HG03159 (cell line): ENCODE measurements at regions not wholly inside any gene's neighbourhood (a gene's known extent, or its start where the extent isn't known, plus 50 kb on each side); places are given as distances from the start of the nearest gene placed in this dataset.
A peak's percentile ranks its signal among the peaks of the same experiment; 100 is the strongest.

Experiments used
- ATAC-seq: cut with Tn5 transposase; IDR thresholded peaks from one replicate; pipeline ENCODE4 v1.9.1; 2021; ENCODE audit warnings: mild to moderate bottlenecking, moderate library complexity; ENCODE audit not compliant: unreplicated experiment

- ATAC-seq, result no peak
Observed at GRCh38 chr13:50687545-50687944, 155.9 kb downstream of the DLEU7 start.

- ATAC-seq, result no peak
Observed at GRCh38 chr13:50690006-50690405, 153.5 kb downstream of the DLEU7 start.

DNA sequence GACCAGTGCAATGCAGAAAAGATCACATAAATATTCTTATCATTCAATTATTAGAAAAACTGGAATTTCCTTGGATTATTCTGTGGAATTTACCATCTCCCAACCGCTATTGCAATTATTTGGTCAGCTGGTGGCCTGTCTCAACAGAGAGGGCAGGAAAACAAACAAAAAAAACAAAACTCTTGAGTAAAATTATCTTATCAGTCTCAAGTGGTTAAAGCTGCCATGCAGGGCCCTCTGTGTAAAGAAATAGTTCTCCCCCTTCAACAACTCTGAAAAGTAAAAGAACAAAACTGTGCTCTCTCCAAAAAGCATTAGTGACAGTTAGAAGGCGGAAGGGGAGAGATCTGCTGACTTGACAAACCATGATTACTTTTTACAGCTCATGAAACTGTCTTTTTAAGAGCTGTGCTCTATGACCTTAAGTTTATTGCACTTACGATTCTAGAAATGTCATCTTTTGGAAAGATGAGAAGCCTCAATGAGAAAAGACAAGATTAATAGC is 152.3 kb downstream of the DLEU7 start:
- ATAC-seq, result no peak

DNA sequence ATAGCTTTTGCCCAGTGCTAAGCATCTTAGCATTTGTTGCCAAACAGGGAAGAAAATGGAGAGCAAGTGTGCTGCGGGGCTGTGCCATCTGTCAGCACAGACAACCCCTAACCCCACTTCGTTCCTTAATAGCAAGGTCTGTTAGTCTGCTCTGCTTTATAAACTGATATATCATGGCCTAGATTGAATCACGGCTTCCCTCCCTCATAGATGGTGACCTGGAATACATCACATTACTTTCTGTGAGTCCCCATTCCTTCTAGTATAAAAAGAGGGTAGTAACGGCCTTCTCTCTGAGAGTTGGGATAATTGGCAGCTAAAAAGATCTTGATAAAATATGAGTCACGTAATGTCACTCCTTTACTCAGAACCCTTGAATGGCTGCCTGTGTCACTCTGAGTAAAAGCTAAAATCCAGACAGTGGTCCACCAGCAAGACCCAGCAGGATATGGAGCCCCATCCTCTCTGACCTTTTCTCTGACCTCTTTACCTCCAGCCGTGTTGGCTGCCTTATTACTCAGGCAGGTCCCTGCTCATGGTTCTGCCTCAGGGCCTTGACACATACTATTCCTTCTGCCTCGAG is 151.7 kb downstream of the DLEU7 start:
- ATAC-seq, result no peak

DNA sequence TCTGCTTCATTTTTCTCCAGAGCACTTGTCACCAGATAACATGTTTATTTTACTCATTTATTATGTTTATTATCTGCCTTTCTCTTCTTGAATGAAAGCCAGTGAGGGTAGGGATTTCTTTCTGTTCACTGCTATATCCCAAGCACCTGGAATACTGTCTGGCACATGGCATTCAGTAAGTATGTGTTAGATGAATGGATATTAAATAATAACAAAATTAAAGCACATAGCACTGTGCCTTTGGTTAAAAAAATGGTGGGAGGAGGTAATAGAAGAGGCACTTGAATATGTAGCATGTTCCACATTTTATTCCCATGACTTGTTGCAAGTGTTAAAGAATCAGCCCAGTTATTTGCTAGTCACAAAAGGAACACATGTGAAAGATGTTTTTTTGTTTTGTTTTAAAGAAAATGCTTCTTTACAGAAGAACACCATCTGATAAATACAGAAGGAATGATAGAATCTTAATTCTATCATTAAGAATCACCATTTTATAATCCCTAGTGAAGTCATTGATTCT is 151.0 kb downstream of the DLEU7 start:
- no peak for ATAC-seq

- no peak for ATAC-seq
Observed at GRCh38 chr13:50693727-50694126, 149.8 kb downstream of the DLEU7 start.

DNA sequence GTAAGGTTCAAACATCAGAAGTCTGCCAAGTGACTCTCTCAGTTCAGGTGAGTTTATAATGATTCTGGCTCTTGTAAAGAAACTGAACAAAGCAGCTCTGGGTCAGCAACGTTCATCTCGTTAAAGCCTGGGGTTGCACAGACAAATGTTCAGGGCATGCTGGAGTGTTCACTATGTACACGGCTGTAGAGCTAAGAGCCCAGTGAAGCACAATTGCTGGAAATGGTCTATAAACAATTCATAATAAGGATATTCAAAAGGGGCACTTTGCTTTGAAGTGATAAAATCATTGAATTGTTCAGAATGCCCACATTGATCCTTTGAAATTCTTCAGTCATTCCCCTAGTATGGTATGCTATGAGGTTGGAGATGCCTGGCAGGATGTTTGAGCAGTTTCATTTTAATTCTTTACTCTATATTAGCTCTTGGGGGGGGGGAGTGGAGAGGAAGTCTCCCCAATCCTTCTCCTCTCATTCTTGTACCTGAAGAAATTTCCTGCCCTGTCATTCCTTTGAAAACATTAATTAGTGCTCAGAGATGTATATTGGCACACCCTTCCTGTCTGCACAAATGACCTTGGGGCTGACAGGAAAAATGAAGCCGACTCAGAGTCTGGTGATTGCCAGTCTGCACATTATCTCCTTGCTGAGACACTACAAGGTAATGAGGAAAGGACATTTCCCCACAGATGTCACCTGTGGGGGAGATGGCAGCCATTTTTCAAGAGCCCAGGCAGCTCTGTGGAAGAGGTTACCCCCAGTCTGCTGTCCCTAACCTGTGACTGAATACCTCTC is 145.5 kb downstream of the DLEU7 start:
- no peak for ATAC-seq

GRCh38 chr13:50699874-50700663 is 143.4 kb downstream of the DLEU7 start:
- ATAC-seq, result no peak

DNA sequence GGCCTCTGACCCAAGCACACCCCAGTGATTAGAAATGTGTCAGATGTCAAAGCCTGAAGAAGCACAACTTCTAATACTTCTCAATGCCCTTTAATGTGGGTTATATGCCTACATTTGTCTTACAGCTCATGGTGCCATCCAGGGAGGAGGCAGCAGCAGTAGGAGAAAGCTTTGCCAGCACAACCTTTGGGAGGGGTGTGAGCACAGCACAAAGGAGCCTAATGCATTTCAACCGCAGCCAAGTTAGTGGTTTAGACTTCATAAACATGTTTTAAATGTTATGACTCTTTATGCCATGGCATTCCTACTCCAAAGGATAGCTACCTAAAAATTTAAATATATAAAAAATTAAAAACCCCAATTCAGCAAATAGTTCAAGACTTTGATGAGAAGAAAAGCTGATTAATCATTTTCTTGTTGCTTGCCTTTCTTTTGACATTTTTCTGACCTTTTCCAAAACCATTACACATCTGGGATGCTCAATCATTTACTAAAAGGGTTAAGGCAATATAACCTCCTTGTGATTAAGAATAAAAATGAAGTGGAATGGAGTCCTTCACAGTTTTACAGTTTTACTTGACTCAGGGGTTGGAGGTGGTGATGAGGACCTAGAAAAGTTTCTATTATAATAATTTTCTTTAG is 142.7 kb downstream of the DLEU7 start:
- ATAC-seq, result no peak

GRCh38 chr13:50701469-50701868 is 142.0 kb downstream of the DLEU7 start:
- no peak for ATAC-seq

DNA sequence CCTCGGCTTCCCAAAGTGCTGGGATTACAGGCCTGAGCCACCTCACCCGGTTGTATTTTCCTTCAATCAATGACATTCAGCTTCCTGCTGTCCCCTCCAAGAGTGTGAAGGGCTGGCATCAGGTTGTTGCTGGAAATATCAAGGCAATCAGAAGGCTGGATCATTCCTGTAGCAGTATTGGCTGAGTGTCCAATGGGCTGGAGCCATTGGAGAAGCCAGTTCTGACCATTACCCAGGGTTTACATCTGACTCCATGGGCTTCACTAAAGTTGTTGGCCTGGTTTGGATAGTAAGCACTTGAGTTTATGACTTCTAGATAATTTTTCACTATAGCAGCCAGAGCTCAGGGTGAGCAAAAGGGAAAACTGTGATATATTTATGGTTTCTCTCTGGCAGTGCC is 137.0 kb downstream of the DLEU7 start:
- no peak for ATAC-seq

DNA sequence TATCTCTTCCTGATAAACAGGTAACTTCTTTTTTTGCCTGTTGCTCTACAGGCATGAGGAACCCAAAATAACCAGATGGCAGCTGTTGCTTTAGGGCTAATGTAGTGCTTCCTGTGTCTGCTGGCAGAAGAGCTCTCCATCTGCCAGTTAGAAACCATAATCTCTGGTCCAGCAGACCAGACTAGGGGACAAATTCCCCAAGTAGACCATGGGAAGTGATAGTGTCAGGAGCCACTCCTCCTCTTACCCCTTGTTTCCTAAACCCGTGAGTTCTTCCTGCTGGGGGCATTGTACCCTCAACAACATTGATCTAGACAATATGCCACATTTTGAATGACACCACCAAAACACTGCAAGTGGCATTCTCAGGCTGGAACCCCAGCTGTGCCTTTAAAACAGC is 135.9 kb downstream of the DLEU7 start:
- no peak for ATAC-seq

DNA sequence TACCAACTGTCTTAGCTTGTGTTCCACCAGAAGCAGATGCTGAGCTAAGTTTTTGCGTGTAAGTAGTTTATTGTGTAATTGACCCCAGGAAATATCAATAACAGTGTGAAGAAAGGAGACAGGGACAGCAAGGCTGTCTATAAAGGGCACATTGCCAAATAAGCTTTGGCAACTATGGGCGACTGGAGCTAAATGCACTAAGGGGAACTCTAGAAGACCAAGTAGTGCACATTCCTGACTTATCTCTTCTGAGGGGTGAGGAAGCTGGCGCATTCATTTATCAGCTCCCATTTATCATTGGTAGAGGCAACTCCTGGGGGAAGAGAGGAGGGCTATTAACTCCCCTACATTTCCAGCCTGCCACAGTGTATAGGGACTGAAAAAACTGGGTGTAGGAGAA is 135.0 kb downstream of the DLEU7 start:
- no peak for ATAC-seq

DNA sequence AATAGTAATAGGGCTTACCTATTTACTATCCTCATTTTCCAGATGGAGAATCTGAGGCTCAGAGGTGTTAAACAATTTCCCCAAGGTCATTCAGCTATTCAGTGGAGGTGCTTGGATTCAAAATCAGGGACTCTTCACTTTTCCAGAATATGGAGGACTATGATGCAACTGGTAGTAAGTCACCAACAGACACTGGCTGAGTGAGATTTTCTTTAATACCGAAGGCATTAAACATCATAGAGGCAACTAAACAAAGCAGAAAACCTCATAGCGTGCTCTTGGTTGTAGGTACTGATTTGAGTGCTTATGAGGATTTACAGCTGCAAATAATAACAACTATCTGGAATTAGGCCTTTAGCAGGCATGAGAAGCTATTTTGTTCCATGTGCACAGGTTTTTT is 134.4 kb downstream of the DLEU7 start:
- no peak for ATAC-seq

- no peak for ATAC-seq
Observed at GRCh38 chr13:50711131-50711815, 132.2 kb downstream of the DLEU7 start.

DNA sequence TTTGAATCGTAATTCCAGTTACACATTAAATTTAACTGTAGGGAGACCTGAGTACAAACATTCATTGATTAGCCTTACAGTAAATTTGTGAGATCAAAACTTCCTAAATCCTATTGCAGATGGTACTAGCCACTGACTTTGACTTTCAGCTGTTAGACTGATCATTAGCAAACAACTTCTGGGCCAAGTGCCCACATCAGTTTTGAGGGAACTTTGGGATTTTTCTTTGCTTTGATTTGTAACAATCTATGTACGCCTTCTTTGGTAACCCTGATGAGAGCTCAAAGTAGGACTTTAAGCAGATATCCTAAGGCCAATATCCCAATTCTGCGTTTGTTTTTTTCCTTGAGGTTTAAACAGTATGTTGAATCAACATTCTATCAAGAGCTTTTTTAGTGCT is 131.5 kb downstream of the DLEU7 start:
- no peak for ATAC-seq

- no peak for ATAC-seq
Observed at GRCh38 chr13:50712456-50712855, 131.0 kb downstream of the DLEU7 start.

GRCh38 chr13:50712881-50713280 is 130.6 kb downstream of the DLEU7 start:
- no peak for ATAC-seq

GRCh38 chr13:50713523-50714248 is 129.8 kb downstream of the DLEU7 start:
- ATAC-seq, result peak; percentile 92

DNA sequence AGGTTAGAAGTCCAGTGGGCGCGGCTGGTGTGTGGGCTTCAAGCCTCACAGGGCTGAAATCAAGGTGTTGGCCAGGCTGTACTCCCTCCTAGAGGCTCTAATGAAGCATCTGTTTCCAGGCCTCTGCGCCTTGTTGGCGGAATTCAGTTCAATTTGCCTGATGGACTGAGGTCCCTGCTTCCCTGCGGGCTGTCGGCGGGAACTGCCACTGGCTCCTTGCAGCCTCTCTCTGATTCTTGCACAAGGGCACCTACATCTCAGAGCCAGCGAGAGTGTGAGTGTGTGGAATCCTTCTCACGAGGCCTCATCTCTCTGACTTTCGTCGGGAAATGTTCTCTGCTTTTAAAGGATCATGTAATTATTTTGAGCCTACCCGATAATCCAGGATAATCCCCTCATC is 128.6 kb downstream of the DLEU7 start:
- ATAC-seq, result no peak
